Skeletal muscle cell (primary cell): ENCODE measurements at regions not wholly inside any gene's neighbourhood (a gene's known extent, or its start where the extent isn't known, plus 50 kb on each side); places are given as distances from the start of the nearest gene placed in this dataset.
"Not testable (repeated sequence)": the region's sequence is repeated elsewhere in the genome, so short reads cannot be mapped to it uniquely, and the experiment has no call there.

ENCODE experiments used
- DNase-seq: peaks from one replicate; pipeline ENCODE4 v3.0.0-alpha.2; 2010; ENCODE audit warnings: low read depth
- H3K4me3 ChIP-seq: 2 replicates; pipeline ENCODE4 v1.5.1; 2011; ENCODE audit warnings: low read depth, mild to moderate bottlenecking, control low read depth, low read length, moderate library complexity

DNA sequence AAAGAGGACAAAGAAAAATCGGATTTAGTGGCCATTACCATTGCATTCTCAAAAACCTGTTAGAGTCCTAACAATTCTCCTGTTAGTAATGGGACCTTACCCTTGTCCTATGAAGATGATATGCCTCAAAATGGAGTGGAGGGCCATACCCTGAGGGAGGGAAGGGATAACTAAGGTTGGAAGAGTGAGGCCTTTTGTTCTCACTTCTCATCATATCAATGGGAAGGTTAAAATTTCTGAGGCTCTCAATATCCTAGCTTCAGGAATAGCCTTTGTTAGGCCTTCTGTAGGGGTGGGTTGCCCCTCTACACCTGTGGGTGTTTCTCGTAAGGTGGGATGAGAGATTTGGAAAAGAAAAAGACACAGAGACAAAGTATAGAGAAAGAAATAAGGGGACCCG, 109.4 kb upstream of the SGIP1 start:
- H3K4me3 ChIP-seq, DNase-seq: not testable (repeated sequence)

DNA sequence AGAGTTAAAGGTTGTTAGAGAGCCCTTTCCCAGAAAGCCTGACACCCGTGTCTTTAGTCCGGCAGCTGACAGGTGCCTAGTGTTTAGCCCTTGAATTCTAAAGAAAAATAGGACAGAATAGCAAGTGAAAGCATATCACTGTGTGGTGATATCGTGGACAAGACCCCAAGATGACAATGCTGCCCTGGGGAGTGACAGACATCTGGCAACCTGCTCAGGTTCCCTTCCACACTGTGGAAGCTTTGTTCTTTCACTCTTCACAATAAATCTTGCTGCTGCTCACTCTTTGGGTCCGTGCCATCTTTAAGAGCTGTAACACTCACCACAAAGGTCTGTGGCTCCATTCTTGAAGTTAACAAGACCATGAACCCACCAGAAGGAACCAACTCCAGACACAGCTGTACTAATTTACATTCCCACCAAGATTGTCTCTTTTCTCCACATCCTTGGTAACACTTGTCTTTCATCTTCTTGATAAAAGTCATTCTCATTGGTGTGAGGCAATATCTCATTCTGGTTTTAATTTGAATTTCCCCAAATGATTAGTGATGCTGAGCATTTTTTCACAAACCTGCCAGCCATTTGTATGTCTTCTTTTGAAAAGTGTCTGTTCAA, 107.6 kb upstream of the SGIP1 start:
- DNase-seq, result no peak
- no peak overlapping the region for H3K4me3 ChIP-seq

- DNase-seq, H3K4me3 ChIP-seq: not testable (repeated sequence)
Observed at GRCh38 chr1:66430815-66431214, 103.1 kb upstream of the SGIP1 start.

DNA sequence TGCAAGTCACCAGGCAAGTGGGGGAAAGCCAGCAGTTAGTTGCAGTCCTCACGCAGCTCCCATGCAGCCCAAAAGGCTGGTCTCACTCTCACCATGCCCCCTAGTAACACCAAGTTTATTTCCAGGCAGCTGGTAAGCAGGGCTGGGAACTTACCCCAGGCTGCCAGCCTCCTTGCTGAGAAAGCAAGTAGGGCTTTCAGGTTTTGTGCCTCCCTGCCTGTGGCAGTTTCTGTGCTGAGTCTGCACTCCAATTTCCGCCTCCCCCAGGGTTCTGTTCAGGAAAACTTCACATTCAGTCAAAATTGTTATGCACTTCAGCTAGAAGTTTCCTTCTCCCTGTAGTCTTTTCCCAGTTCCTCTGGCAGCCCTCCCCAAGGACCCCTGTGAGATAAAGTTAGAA, 102.0 kb upstream of the SGIP1 start:
- no peak for DNase-seq
- no peak overlapping the region for H3K4me3 ChIP-seq

DNA sequence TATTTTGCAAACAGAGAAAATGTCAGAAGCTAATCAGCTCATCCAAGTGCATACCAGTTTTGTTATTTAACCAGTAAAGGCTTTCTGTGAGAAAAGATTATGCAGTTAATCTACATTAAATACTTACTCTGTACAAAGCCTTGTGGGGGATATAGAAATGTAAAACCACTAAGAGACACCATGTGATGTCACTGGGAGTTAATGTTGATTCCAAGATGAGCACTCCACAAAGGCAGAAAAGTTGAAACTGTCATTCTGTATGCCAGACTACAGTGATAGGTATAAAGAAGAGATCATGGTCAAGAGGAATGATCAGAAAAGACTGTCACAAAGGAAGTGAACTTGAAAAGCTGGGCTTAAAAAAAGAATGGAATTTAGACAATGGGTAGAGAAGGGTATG, 100.3 kb upstream of the SGIP1 start:
- no peak for DNase-seq
- no peak overlapping the region for H3K4me3 ChIP-seq

DNA sequence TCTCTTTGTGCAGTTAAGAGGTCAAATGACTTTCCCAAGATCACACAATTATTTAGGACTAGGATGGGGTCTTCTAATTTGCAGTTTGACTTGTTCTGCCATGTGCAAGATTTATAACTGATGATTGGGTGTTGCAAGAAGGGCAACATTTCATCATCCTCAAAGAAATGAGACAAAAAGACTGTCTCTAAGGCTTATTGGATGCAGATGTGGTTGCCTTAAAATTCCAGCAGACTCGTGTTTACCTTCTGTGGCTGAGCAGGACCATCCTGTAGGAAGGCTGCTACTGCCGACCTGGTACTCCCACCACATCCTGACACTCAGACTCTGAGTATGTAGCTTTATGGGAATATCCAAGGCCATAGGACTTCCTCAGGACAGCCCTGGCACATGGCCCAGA, 99.9 kb upstream of the SGIP1 start:
- peak; percentile 69 for DNase-seq
- no peak overlapping the region for H3K4me3 ChIP-seq

GRCh38 chr1:66435541-66435940, 98.4 kb upstream of the SGIP1 start:
- H3K4me3 ChIP-seq, result no peak overlapping the region
- no peak for DNase-seq

GRCh38 chr1:66436378-66437135, 97.4 kb upstream of the SGIP1 start:
- DNase-seq, result peak; percentile 60
- no peak overlapping the region for H3K4me3 ChIP-seq

DNA sequence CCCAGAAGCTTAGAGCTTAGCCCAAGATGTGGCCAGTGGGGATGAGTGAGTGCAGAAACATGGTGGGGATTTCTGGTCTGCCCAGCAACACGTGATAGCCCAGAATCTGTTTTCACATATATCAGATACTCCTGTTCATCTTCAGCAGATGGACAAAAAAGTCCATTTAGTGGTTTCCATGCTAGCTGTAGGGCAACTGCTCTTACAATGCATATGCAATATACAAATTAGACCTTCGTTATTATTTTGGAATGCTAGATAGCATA, 96.9 kb upstream of the SGIP1 start:
- H3K4me3 ChIP-seq, result no peak overlapping the region
- DNase-seq, result no peak

- DNase-seq, result no peak
- H3K4me3 ChIP-seq, result no peak overlapping the region
Observed at GRCh38 chr1:66438062-66438461, 95.9 kb upstream of the SGIP1 start.

GRCh38 chr1:66438501-66438900, 95.5 kb upstream of the SGIP1 start:
- no peak for DNase-seq

GRCh38 chr1:66439031-66439740, 94.8 kb upstream of the SGIP1 start:
- peak; percentile 14 for DNase-seq
- H3K4me3 ChIP-seq, result no peak overlapping the region

More at GRCh38 chr1:66438501-66438900, 95.5 kb upstream of the SGIP1 start:
- no peak overlapping the region for H3K4me3 ChIP-seq

DNA sequence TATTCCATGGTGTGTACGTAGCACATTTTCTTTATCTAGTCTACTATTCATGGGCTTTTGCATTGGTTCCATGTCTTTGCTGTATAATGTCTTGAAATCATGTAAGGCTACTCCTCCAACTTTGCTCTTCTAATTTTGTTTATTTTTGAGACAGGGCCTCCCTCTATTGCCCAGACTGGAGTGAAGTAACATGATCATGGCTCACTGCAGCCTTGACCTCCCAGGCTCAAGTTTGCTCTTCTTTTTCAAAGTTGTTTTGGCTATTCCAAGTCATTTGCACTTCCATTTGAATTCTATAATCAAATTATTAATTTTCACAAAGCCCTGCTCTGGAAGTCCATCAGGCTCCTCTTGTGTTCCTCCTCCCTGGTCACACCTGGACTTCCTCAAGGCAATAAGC, 90.2 kb upstream of the SGIP1 start:
- DNase-seq, result no peak

DNA sequence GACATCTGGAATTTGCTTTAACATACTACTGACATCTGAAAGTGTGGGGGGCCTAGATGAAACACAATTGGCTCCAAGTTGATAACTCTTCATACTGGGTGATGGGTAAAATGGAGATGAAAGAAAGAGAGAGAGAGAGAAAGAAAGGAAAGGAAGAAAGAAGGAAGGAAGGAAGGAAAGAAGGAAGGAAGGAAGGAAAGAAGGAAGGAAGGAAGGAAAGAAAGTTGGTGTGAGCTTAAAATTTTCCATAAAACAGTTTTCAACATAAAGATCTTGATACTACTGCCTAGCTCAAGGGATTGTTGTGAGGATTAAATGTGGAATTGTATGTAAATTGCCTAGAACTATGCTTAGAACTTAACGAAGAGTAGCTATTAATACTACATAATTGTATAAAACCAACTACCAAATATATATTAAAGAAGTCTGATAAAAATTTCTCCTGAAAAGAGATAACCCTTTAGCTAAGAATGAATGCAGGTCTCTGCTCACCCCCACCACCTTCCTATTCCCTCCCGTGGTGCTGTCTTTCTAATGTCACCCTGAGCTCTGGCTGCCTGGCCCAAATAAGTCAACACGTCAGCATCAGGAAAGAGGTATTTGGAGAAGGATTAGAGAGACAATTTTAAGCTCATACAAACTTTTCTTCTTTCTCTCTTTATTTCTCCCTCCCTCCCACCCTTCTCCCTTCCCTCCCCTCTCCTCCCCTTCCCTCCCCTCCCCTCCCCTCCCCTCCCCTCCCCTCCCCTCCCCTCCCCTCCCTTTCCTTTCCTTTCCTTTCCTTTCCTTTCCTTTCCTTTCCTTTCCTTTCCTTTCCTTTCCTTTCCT, 89.3 kb upstream of the SGIP1 start:
- no peak overlapping the region for H3K4me3 ChIP-seq
- no peak for DNase-seq

More for the DNA sequence above, 90.2 kb upstream of the SGIP1 start:
- H3K4me3 ChIP-seq, result no peak overlapping the region

DNA sequence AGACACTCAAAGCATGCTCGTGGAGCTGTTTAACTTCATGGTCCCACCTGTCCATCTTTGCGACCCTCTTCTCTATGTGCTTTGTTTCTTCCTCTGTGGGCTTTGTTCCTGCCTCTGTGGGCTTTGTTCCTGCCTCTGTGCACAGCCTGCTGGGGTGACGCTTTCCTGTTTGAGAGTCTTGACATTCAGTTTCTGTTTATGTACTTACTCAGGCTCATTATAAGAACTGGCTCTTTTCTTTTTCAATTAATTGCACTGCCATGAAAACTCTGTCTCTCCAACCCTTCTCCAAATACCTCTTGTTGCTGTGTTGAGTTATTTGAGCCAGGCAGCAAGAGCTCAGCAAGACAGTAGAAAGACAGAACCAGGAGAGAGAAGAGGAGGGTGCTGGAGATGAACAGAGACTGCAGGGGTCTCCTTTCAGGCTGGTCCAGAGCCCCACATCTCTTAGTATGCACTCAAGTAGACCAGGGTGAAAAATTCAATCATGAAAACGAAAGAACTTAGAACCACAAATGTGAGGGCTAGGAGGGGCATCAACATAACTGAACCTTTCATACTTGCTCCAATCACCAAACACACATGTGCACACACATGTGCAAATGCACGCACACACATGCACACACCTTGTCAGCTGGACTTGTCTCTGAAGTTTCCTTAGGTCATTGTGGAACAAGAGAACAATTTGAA, 88.3 kb upstream of the SGIP1 start:
- no peak for DNase-seq
- H3K4me3 ChIP-seq, result no peak overlapping the region

DNA sequence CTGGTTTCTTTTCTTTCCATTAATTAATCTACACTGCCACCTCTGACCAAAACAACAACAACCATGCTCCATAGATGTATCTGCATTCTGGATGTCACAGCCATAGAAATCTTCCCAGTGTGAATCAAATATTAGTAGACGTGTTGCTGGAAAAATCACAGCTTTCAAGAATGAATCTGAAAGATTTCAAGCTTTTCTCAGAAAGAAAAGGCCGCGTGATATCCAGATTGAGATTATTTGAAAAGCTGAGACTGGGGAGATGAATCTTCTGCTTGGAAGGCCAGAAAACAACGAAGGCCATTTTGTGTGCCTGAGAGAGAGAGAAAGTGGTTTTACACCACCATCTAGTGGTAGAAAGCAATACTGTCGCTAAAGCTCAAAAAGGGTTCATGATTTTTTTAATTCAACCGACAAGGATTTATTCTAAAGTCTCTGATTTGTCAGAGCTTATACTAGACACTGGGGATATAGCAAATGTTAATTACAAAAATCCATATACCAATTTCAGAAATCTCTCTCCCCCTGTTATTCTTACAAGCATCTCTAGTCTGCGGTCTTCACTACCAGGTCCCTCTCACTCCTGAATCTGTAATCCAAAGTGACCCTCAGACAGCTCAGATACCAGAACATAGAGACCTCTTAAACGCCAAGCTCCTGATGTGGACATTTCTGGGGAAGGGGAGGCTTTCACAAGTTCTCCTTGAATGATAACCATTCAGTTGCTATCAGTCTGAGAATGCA, 87.5 kb upstream of the SGIP1 start:
- H3K4me3 ChIP-seq, result no peak overlapping the region
- DNase-seq, result peak; percentile 15

DNA sequence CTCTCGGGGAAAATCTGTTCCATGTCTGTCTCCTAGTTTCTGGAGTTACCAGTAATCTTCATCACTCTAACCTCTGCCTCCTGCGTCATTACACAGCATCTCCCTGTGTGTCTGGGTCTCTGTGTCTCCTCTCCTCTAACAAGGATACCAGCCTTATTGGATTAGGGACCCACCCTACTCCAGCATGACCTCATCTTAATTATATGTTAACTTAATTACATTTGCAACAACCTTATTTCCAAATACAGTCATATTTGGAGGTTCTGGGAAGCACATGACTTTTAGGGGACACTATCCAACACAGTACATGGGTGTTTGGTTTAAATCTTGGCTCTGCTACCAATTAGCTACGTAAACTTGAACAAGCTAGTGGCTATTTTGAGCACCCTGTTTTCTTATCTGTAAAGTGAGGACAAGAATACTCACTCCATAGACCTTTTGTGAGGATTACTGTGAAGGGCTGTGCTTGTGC, 83.9 kb upstream of the SGIP1 start:
- H3K4me3 ChIP-seq, result no peak overlapping the region
- no peak for DNase-seq

GRCh38 chr1:66450847-66451246, 83.1 kb upstream of the SGIP1 start:
- no peak overlapping the region for H3K4me3 ChIP-seq
- no peak for DNase-seq

GRCh38 chr1:66452162-66452561, 81.8 kb upstream of the SGIP1 start:
- DNase-seq, result no peak
- no peak overlapping the region for H3K4me3 ChIP-seq
